Tibial nerve (tissue), 4 donors: ENCODE measurements at regions not wholly inside any gene's neighbourhood (a gene's known extent, or its start where the extent isn't known, plus 50 kb on each side); places are given as distances from the start of the nearest gene placed in this dataset.

Source experiments
- DNase-seq, 2 donors: peaks; one replicate each; pipeline ENCODE4 v3.0.0-alpha.2; 2019; ENCODE audit warnings: low spot score in 2 of 2
- H3K27ac ChIP-seq, 4 donors: fragments of 200-600 bp; sonication (generic) in 3 of 4; one replicate each; pipeline ENCODE4 v1.5.1; 2017 to 2019; ENCODE audit warnings: mild to moderate bottlenecking in 1 of 4
- H3K27me3 ChIP-seq, 2 donors: fragments of 200-600 bp; sonication (generic) in 1 of 2; one replicate each; pipeline versions ENCODE4 v1.5.1 to v1.6.0; 2017 to 2019
- H3K36me3 ChIP-seq, 3 donors: fragments of 200-600 bp; sonication (generic); one replicate each; pipeline ENCODE4 v1.5.1; 2018 to 2019
- H3K4me1 ChIP-seq, 4 donors: fragments of 200-600 bp; sonication (generic) in 3 of 4; one replicate each; pipeline ENCODE4 v1.5.1; 2017 to 2019
- H3K4me3 ChIP-seq, 4 donors: fragments of 200-600 bp; sonication (generic) in 3 of 4; one replicate each; pipeline ENCODE4 v1.5.1; 2017 to 2019; ENCODE audit warnings: mild to moderate bottlenecking in 1 of 4, moderate library complexity in 1 of 4
- H3K9me3 ChIP-seq, 4 donors: fragments of 200-600 bp; sonication (generic) in 3 of 4; one replicate each; pipeline ENCODE4 v1.5.1; 2017 to 2019
- CTCF ChIP-seq, 5 experiments: fragments of 200-600 bp in 3 of 5; fragments of 450-650 bp in 2 of 5; sonication (generic) in 3 of 5; IDR thresholded peaks; one replicate each; pipeline ENCODE4 v1.5.1; 2016 to 2019; ENCODE audit warnings: antibody characterized with exemption in 5 of 5, mild to moderate bottlenecking in 3 of 5, moderate library complexity in 2 of 5
- EP300 ChIP-seq, 2 donors: sonication (generic); formaldehyde crosslinking; IDR thresholded peaks; one replicate each; pipeline ENCODE4 v1.6.1; 2017; ENCODE audit warnings: antibody characterized with exemption in 2 of 2, mild to moderate bottlenecking in 1 of 2
- POLR2A ChIP-seq, 2 donors: fragments of 450-650 bp; IDR thresholded peaks; one replicate each; pipeline ENCODE4 v1.6.1; 2017; ENCODE audit warnings: antibody characterized with exemption in 2 of 2, mild to moderate bottlenecking in 2 of 2, moderate library complexity in 2 of 2
- WGBS, 2 donors: methylation state at CpG; one replicate each; pipeline ENCODE4 v1.1.5; 2018; 5-methylcytosine and 5-hydroxymethylcytosine counted together

- WGBS, 2 donors = 82 to 84% methylated on average over 2 of the region's 2 CpGs
- H3K27ac ChIP-seq = no peak overlapping the region
Observed at GRCh38 chr7:10325395-10325794, 648.3 kb upstream of the PHF14 start.

GRCh38 chr7:10343108-10343507, 630.6 kb upstream of the PHF14 start:
- TF ChIP-seq CTCF (IDR thresholded peaks at IDR 0.05) = no peak
- TF ChIP-seq EP300 (IDR thresholded peaks at IDR 0.05) = no peak
- no peak for TF ChIP-seq POLR2A (IDR thresholded peaks at IDR 0.05)
- no peaks in the 10 kb centered on the region for H3K4me1 ChIP-seq
- DNase-seq = no peak
- H3K4me3 ChIP-seq = no peak overlapping the region
- WGBS, 2 donors = 65 to 66% methylated on average over 2 of the region's 2 CpGs
- H3K27ac ChIP-seq = no peak overlapping the region
- H3K27me3 ChIP-seq = no peaks in the 10 kb centered on the region
- H3K9me3 ChIP-seq = no peaks in the 10 kb centered on the region
- H3K36me3 ChIP-seq = no peaks in the 10 kb centered on the region

More at GRCh38 chr7:10325395-10325794, 648.3 kb upstream of the PHF14 start:
- no peaks in the 10 kb centered on the region for H3K9me3 ChIP-seq
- H3K4me3 ChIP-seq = no peak overlapping the region
- TF ChIP-seq CTCF (IDR thresholded peaks at IDR 0.05) (no peak), EP300 (IDR thresholded peaks at IDR 0.05) (no peak), POLR2A (IDR thresholded peaks at IDR 0.05) (no peak)
- no peaks in the 10 kb centered on the region for H3K36me3 ChIP-seq
- no peak for DNase-seq
- no peaks in the 10 kb centered on the region for H3K4me1 ChIP-seq
- no peaks in the 10 kb centered on the region for H3K27me3 ChIP-seq

- no peak for TF ChIP-seq CTCF (IDR thresholded peaks at IDR 0.05)
- TF ChIP-seq EP300 (IDR thresholded peaks at IDR 0.05) = no peak
- no peak for TF ChIP-seq POLR2A (IDR thresholded peaks at IDR 0.05)
- Histone ChIP-seq H3K27ac (no peak overlapping the region), H3K4me1 (no peaks in the 10 kb centered on the region), H3K9me3 (no peaks in the 10 kb centered on the region), H3K27me3 (no peaks in the 10 kb centered on the region), H3K4me3 (no peak overlapping the region), H3K36me3 (no peaks in the 10 kb centered on the region)
- no peak for DNase-seq
- 35 to 37% methylated on average over 1 of the region's 1 CpG for WGBS, 2 donors
Observed at GRCh38 chr7:10346032-10346431, 627.6 kb upstream of the PHF14 start.

- TF ChIP-seq POLR2A (IDR thresholded peaks at IDR 0.05) (no peak), EP300 (IDR thresholded peaks at IDR 0.05) (no peak), CTCF (IDR thresholded peaks at IDR 0.05) (no peak)
- H3K36me3 ChIP-seq = no peaks in the 10 kb centered on the region
- WGBS, 2 donors = 68 to 77% methylated on average over 2 of the region's 2 CpGs
- H3K27me3 ChIP-seq = no peaks in the 10 kb centered on the region
- peaks cover 0 to 21% (median 0%) of the 10 kb centered on the region in 4 donors for H3K9me3 ChIP-seq
- H3K27ac ChIP-seq = no peak overlapping the region
- no peak for DNase-seq
- H3K4me3 ChIP-seq = no peak overlapping the region
- no peaks in the 10 kb centered on the region for H3K4me1 ChIP-seq
Observed at GRCh38 chr7:10355816-10356215, 617.9 kb upstream of the PHF14 start.

- Histone ChIP-seq H3K36me3 (no peaks in the 10 kb centered on the region), H3K27ac (no peak overlapping the region), H3K4me1 (no peaks in the 10 kb centered on the region), H3K9me3 (peaks cover 0 to 51% (median 0%) of the 10 kb centered on the region in 4 donors), H3K4me3 (no peak overlapping the region), H3K27me3 (no peaks in the 10 kb centered on the region)
- 58 to 66% methylated on average over 3 of the region's 3 CpGs for WGBS, 2 donors
- no peak for DNase-seq
- no peak for TF ChIP-seq POLR2A (IDR thresholded peaks at IDR 0.05)
- TF ChIP-seq EP300 (IDR thresholded peaks at IDR 0.05) = no peak
- TF ChIP-seq CTCF (IDR thresholded peaks at IDR 0.05) = no peak
Observed at GRCh38 chr7:10360050-10360449, 613.6 kb upstream of the PHF14 start.
